GM12878 (cell line): ENCODE measurements at regions not wholly inside any gene's neighbourhood (a gene's known extent, or its start where the extent isn't known, plus 50 kb on each side); places are given as distances from the start of the nearest gene placed in this dataset.

Source experiments
- ATAC-seq: fragments of 200-7000 bp; cut with Tn5 transposase; 3 replicates; pipeline ENCODE4 v1.9.1; 2020; ENCODE audit warnings: mild to moderate bottlenecking, moderate library complexity
- BruUV-seq: library from RNA; stranded (reverse); fragments of 400-500 nt; replicated peaks from 2 replicates; lab custom pipeline; 2021; lab: Mats Ljungman, UMichigan
- CTCF ChIA-PET: fragments of 300-600 bp; sonication (Branson Sonifier 250); formaldehyde crosslinking; extraction: SDS; loops from one replicate; lab custom pipeline; 2021; ENCODE audit warnings: inconsistent platforms; lab: Yijun Ruan, JAX
- POLR2A ChIA-PET: fragments of 350-600 bp; formaldehyde crosslinking; extraction: SDS; loops from one replicate; lab custom pipeline; 2021; ENCODE audit warnings: inconsistent platforms; lab: Charles Lee
- RAD21 ChIA-PET: fragments of 300-600 bp; sonication (Branson Sonifier 250); formaldehyde crosslinking; loops from one replicate; lab custom pipeline; 2023; ENCODE audit warnings: antibody characterized with exemption; ENCODE audit not compliant: unreplicated experiment; lab: Charles Lee
- SMC1A ChIA-PET: fragments of 300-600 bp; sonication (Branson Sonifier 250); formaldehyde crosslinking; loops from one replicate; lab custom pipeline; 2023; ENCODE audit not compliant: unreplicated experiment, uncharacterized antibody; lab: Charles Lee
- DNase-seq: peaks from one replicate; pipeline ENCODE4 v3.0.0-alpha.2; 2011; ENCODE audit warnings: low read depth, low spot score
- FAIRE-seq: peaks from 3 replicates; lab custom pipeline; 2011; peaks lifted over from hg19 to GRCh38; lab: Jason Lieb, UNC
- H2AFZ ChIP-seq: 2 replicates; pipeline ENCODE4 v1.6.0; 2011; ENCODE audit warnings: low read depth, low read length, control low read depth; ENCODE audit not compliant: control insufficient read depth
- H3K27ac ChIP-seq: 2 replicates; pipeline ENCODE4 v1.5.1; 2011; ENCODE audit warnings: control low read depth; ENCODE audit not compliant: control insufficient read depth, insufficient read depth
- H3K27me3 ChIP-seq, 2 experiments: replicated peaks in 1 of 2; 2 replicates each; pipeline versions ENCODE4 v1.6.0 to v1.6.1; 2011; ENCODE audit warnings: low read length in 1 of 2; ENCODE audit not compliant: control insufficient read depth in 2 of 2, insufficient read depth in 2 of 2
- H3K36me3 ChIP-seq, 2 experiments: 2 replicates each; pipeline ENCODE4 v1.5.1; 2011; ENCODE audit warnings: low read length in 1 of 2; ENCODE audit not compliant: control insufficient read depth in 2 of 2, insufficient read depth in 2 of 2
- H3K4me1 ChIP-seq: 2 replicates; pipeline ENCODE4 v1.6.1; 2011; ENCODE audit warnings: mild to moderate bottlenecking, low read length, moderate library complexity, mixed read lengths; ENCODE audit not compliant: control insufficient read depth, insufficient read depth
- H3K4me2 ChIP-seq: 2 replicates; pipeline ENCODE4 v1.6.0; 2011; ENCODE audit warnings: control low read depth; ENCODE audit not compliant: control insufficient read depth, insufficient read depth
- H3K4me3 ChIP-seq: fragments of 200-600 bp; sonication (generic); 2 replicates; pipeline ENCODE4 v1.5.1; 2016
- H3K79me2 ChIP-seq: 2 replicates; pipeline ENCODE4 v1.6.0; 2011; ENCODE audit warnings: low read length; ENCODE audit not compliant: control insufficient read depth, insufficient read depth
- H3K9ac ChIP-seq: 2 replicates; pipeline ENCODE4 v1.8.0; 2011; ENCODE audit warnings: low read length, control low read depth, mixed read lengths; ENCODE audit not compliant: control insufficient read depth, insufficient read depth
- H3K9me3 ChIP-seq: replicated peaks from 3 replicates; pipeline ENCODE4 v1.5.1; 2011; ENCODE audit warnings: mild to moderate bottlenecking, low read length; ENCODE audit not compliant: control insufficient read depth, insufficient read depth
- H4K20me1 ChIP-seq: 2 replicates; pipeline ENCODE4 v1.6.0; 2011; ENCODE audit not compliant: control insufficient read depth, insufficient read depth
- BRCA1 ChIP-seq: IDR thresholded peaks from 2 replicates; pipeline ENCODE4 v1.6.1; 2011; ENCODE audit warnings: low read depth, low read length, improper control_type of control experiment
- CBX5 ChIP-seq: sonication (generic); IDR thresholded peaks from 2 replicates; pipeline ENCODE4 v1.6.1; 2016; ENCODE audit warnings: low read depth, moderate library complexity, mild to moderate bottlenecking, inconsistent platforms
- CTCF ChIP-seq, 3 experiments: IDR thresholded peaks in 2 of 3; conservative IDR thresholded peaks in 1 of 3; 2 replicates each; pipeline ENCODE4 v1.5.1; 2011; ENCODE audit warnings: low read depth in 3 of 3, low read length in 3 of 3, mild to moderate bottlenecking in 3 of 3, control low read depth in 2 of 3, moderate library complexity in 2 of 3, inconsistent platforms in 1 of 3, mixed read lengths in 1 of 3; ENCODE audit not compliant: control insufficient read depth in 2 of 3, insufficient read depth in 1 of 3; ENCODE audit errors: extremely low read depth in 1 of 3
- E2F4 ChIP-seq: IDR thresholded peaks from 2 replicates; pipeline ENCODE4 v1.6.1; 2012; ENCODE audit warnings: low read depth, low read length, improper control_type of control experiment
- PAX5 ChIP-seq: IDR thresholded peaks from 2 replicates; pipeline ENCODE4 v1.6.1; 2011; ENCODE audit warnings: low read depth, low read length, borderline replicate concordance
- PKNOX1 ChIP-seq: fragments of 450-650 bp; IDR thresholded peaks from 2 replicates; pipeline ENCODE4 v1.6.1; 2016; ENCODE audit warnings: mild to moderate bottlenecking
- RCOR1 ChIP-seq: conservative IDR thresholded peaks from 2 replicates; pipeline ENCODE4 v1.6.1; 2012; ENCODE audit warnings: low read depth, low read length, improper control_type of control experiment
- RELB ChIP-seq: fragments of 450-650 bp; IDR thresholded peaks from 2 replicates; pipeline ENCODE4 v1.6.1; 2017; ENCODE audit warnings: low read depth, mild to moderate bottlenecking, moderate library complexity
- SMAD1 ChIP-seq: fragments of 450-650 bp; IDR thresholded peaks from 2 replicates; pipeline ENCODE4 v1.6.1; 2018; ENCODE audit warnings: mild to moderate bottlenecking, low read depth; ENCODE audit not compliant: partially characterized antibody
- YY1 ChIP-seq: IDR thresholded peaks from 2 replicates; pipeline ENCODE4 v1.6.1; 2011; ENCODE audit warnings: low read depth, mild to moderate bottlenecking, low read length
- ZSCAN29 ChIP-seq: fragments of 450-650 bp; IDR thresholded peaks from 2 replicates; pipeline ENCODE4 v1.6.1; 2017; ENCODE audit warnings: mild to moderate bottlenecking, moderate library complexity
- WGBS: methylation state at CpG from one replicate; pipeline ENCODE4 v1.1.6; 2016; ENCODE audit warnings: low lambda C conversion rate; ENCODE audit not compliant: insufficient replicate concordance, insufficient coverage; ENCODE audit errors: missing lambda C conversion rate; 5-methylcytosine and 5-hydroxymethylcytosine counted together
- in situ Hi-C: fragments of 300-500 bp; cut with MboI; formaldehyde crosslinking; loops from 9 replicates; pipeline ENCODE4 v1.14.3; 2018; ENCODE audit warnings: mixed read lengths
- intact Hi-C: fragments of 100-400 bp; cut with micrococcal nuclease; formaldehyde crosslinking; loops from one replicate; pipeline ENCODE4 v1.14.2; 2022; ENCODE audit not compliant: unreplicated experiment
- TF ChIP-seq, protein P1 (sequence below): IDR thresholded peaks from 2 replicates; pipeline ENCODE4 v1.6.1; 2012; ENCODE audit warnings: improper control_type of control experiment, low read depth, low read length; ENCODE audit not compliant: insufficient replicate concordance

DNA sequence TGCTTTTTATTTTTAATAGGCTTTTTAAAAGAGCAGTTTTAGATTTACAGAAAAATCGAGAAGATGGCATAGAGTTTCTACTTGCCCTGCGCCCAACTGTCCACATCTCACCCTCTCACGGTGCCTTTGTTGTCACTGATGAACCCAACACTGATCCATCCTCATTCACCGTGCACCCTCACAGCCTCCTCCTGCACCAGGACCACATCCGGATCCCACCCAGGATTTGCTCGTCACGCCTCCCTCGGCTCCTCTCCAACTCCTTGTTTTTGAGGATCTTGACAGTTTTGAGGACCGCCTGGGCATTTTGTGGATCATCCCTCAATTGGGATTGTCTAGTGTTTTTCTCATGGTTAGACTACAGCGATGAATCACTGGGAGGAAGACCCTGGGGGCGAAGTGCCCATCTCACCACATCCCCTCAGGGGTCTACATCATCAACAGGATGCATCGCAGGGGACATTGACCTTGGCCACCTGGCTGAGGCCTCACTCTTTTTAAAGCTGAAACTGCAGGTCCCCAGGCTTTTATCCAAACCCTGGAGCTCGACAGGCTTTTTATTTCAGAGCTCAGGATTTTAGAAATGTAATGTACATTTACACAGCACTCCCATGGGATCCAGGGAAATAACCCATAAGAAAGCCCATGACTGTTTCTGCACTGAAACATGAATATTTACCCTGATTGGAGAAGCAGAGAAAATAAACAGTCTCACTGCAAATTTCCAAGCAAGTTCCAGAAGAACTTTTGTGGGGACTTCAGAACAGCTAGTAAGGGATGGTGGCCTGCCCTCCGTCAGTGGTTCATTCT is 71.8 kb upstream of the ZNF469 start:
- POLR2A ChIA-PET: no interaction called here
- Histone ChIP-seq H3K9ac (no peak overlapping the region), H3K4me2 (no peak overlapping the region), H3K4me1 (no peaks in the 10 kb centered on the region), H3K27ac (no peak overlapping the region), H2AFZ (no peak overlapping the region), H3K9me3 (no peaks in the 10 kb centered on the region; the same call in 2 of the 3 replicates), H3K27me3 (no peaks in the 10 kb centered on the region; a peak in 1 of 4 replicates), H3K79me2 (no peaks in the 10 kb centered on the region), H3K4me3 (no peak overlapping the region), H4K20me1 (no peaks in the 10 kb centered on the region), H3K36me3 (no peaks in the 10 kb centered on the region)
- CTCF ChIA-PET: no interaction called here
- RAD21 ChIA-PET: no interaction called here
- intact Hi-C loops: no loop called here
- DNase-seq: no peak
- no peak for FAIRE-seq
- 46% methylated on average over 14 of the region's 14 CpGs for whole genome bisulfite sequencing
- in situ Hi-C loops: no loop called here
- SMC1A ChIA-PET: no interaction called here
- no peak for ATAC-seq
- TF ChIP-seq SMAD1 (no peak), ZSCAN29 (no peak), BRCA1 (no peak), E2F4 (no peak), PAX5 (no peak), YY1 (no peak), CTCF (IDR thresholded peaks at IDR 0.05 in 2 of 3, conservative IDR thresholded peaks at IDR 0.05 in 1 of 3; ENCODE audit: control insufficient read depth in 2 of 3, extremely low read depth in 1 of 3, insufficient read depth in 1 of 3, low read depth in 3 of 3, low read length in 3 of 3) (no peak), RELB (no peak), CBX5 (no peak), RCOR1 (no peak), PKNOX1 (no peak)
- TF ChIP-seq, protein P1, sequence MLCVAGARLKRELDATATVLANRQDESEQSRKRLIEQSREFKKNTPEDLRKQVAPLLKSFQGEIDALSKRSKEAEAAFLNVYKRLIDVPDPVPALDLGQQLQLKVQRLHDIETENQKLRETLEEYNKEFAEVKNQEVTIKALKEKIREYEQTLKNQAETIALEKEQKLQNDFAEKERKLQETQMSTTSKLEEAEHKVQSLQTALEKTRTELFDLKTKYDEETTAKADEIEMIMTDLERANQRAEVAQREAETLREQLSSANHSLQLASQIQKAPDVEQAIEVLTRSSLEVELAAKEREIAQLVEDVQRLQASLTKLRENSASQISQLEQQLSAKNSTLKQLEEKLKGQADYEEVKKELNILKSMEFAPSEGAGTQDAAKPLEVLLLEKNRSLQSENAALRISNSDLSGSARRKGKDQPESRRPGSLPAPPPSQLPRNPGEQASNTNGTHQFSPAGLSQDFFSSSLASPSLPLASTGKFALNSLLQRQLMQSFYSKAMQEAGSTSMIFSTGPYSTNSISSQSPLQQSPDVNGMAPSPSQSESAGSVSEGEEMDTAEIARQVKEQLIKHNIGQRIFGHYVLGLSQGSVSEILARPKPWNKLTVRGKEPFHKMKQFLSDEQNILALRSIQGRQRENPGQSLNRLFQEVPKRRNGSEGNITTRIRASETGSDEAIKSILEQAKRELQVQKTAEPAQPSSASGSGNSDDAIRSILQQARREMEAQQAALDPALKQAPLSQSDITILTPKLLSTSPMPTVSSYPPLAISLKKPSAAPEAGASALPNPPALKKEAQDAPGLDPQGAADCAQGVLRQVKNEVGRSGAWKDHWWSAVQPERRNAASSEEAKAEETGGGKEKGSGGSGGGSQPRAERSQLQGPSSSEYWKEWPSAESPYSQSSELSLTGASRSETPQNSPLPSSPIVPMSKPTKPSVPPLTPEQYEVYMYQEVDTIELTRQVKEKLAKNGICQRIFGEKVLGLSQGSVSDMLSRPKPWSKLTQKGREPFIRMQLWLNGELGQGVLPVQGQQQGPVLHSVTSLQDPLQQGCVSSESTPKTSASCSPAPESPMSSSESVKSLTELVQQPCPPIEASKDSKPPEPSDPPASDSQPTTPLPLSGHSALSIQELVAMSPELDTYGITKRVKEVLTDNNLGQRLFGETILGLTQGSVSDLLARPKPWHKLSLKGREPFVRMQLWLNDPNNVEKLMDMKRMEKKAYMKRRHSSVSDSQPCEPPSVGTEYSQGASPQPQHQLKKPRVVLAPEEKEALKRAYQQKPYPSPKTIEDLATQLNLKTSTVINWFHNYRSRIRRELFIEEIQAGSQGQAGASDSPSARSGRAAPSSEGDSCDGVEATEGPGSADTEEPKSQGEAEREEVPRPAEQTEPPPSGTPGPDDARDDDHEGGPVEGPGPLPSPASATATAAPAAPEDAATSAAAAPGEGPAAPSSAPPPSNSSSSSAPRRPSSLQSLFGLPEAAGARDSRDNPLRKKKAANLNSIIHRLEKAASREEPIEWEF: no peak
- no TSS peak for BruUV-seq
